ENCODE measurements at regions not wholly inside any gene's neighbourhood (a gene's known extent, or its start where the extent isn't known, plus 50 kb on each side); places are given as distances from the start of the nearest gene placed in this dataset.
A peak's percentile ranks its signal among the peaks of the same experiment; 100 is the strongest.

DNA sequence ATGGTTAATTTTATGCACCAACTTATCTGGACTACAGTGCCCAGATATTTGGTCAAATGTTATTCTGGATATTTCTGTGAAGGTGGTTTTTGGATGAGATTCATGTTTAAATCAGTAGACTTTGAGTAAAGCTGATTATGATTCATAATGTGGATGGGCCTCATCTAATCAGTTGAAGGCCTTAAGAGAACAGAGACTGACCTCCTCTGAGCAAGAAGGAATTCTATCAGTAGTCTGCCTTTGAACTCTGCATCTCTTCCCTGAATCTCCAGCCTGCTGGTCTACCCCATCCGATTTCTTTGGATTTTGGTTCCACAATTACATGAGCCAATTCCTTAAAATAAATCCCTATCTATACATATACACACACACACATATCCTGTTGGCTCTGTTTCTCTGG is 82.8 kb upstream of the MAP4K3 start:
- TF ChIP-seq, protein P1, sequence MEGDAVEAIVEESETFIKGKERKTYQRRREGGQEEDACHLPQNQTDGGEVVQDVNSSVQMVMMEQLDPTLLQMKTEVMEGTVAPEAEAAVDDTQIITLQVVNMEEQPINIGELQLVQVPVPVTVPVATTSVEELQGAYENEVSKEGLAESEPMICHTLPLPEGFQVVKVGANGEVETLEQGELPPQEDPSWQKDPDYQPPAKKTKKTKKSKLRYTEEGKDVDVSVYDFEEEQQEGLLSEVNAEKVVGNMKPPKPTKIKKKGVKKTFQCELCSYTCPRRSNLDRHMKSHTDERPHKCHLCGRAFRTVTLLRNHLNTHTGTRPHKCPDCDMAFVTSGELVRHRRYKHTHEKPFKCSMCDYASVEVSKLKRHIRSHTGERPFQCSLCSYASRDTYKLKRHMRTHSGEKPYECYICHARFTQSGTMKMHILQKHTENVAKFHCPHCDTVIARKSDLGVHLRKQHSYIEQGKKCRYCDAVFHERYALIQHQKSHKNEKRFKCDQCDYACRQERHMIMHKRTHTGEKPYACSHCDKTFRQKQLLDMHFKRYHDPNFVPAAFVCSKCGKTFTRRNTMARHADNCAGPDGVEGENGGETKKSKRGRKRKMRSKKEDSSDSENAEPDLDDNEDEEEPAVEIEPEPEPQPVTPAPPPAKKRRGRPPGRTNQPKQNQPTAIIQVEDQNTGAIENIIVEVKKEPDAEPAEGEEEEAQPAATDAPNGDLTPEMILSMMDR (IDR thresholded peaks at IDR 0.05), result no peak
- no peak for TF ChIP-seq EP300 (IDR thresholded peaks at IDR 0.05)
- TF ChIP-seq POLR2A (IDR thresholded peaks at IDR 0.05), result no peak
- no peak for TF ChIP-seq POLR2AphosphoS5 (IDR thresholded peaks at IDR 0.05)
- H3K36me3 ChIP-seq, result peaks cover 0 to 6% (median 0%) of the 10 kb centered on the region in 4 donors
- DNase-seq, result no peak
- H3K4me3 ChIP-seq, result no peak overlapping the region
- peaks cover 0 to 53% (median 33%) of the 10 kb centered on the region in 4 donors for H3K4me1 ChIP-seq
- intact Hi-C loops (cut with DNase I; ENCODE audit: low total_unique reads), result no loop called here
- peaks cover 0 to 8% (median 6%) of the 10 kb centered on the region in 4 donors for H3K9me3 ChIP-seq
- 91 to 100% (median 93%) methylated on average over 1 of the region's 1 CpG for WGBS, 5 donors
- no peaks in the 10 kb centered on the region for H3K27me3 ChIP-seq
- H3K27ac ChIP-seq, result no peak overlapping the region

DNA sequence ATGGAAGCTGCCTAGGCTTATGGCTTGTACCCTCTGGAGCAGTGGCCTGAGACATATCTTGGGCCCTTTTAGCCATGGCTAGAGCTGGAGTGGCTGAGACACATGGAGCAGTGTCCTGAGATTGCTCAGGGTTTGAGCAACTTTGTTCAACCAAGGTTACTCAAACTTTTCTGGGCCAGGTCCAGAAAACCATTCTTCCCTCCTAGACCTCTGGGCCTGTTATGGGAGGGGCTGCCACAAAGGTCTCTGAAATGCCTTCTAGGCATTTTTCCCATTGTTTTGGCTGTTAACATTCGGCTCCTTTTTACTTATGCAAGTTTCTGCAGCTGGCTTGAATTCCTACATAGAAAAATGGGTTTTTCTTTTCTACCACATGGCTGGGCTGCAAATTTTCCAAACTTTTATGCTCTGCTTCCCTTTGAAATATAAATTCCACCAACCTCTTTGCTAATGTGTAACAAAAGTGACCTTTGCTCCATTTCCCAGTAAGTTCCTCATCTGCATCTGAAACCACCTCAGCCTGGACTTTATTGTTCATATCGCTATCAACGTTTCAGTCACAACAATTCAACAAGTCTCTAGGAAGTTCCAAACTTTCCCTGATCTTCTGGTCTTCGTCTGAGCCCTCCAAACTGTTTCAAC is 84.9 kb upstream of the MAP4K3 start:
- 47 to 66% (median 53%) methylated on average over 4 of the region's 4 CpGs for WGBS, 5 donors
- Histone ChIP-seq H3K27ac (no peak overlapping the region), H3K4me3 (no peak overlapping the region), H3K4me1 (peaks cover 0 to 50% (median 23%) of the 10 kb centered on the region in 4 donors), H3K27me3 (no peaks in the 10 kb centered on the region), H3K36me3 (peaks cover 0 to 6% (median 0%) of the 10 kb centered on the region in 4 donors), H3K9me3 (peaks cover 0 to 8% (median 6%) of the 10 kb centered on the region in 4 donors)
- no peak for TF ChIP-seq POLR2A (IDR thresholded peaks at IDR 0.05)
- no peak for TF ChIP-seq POLR2AphosphoS5 (IDR thresholded peaks at IDR 0.05)
- TF ChIP-seq, protein P1 (IDR thresholded peaks at IDR 0.05), result no peak
- TF ChIP-seq EP300 (IDR thresholded peaks at IDR 0.05), result no peak
- intact Hi-C loops (cut with DNase I; ENCODE audit: low total_unique reads), result no loop called here
- no peak for DNase-seq

DNA sequence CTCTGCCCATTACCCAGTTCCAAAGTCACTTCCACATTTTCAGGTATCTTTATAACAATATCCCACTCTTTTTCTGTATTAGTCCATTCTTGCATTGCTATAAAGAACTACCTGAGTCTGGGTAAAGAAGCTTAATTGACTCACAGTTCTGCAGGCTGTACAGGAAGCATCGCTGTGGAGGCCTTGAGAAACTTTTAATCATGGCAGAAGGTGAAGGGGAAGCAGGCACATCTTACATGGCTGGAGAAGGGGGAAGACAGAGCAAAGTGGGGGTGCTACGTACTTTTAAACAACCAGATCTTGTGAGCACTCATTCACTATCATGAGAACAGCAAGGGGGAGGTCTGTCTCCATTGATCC is 85.4 kb upstream of the MAP4K3 start:
- TF ChIP-seq EP300 (IDR thresholded peaks at IDR 0.05), result no peak
- TF ChIP-seq, protein P1 (IDR thresholded peaks at IDR 0.05), result no peak
- no peak for DNase-seq

DNA sequence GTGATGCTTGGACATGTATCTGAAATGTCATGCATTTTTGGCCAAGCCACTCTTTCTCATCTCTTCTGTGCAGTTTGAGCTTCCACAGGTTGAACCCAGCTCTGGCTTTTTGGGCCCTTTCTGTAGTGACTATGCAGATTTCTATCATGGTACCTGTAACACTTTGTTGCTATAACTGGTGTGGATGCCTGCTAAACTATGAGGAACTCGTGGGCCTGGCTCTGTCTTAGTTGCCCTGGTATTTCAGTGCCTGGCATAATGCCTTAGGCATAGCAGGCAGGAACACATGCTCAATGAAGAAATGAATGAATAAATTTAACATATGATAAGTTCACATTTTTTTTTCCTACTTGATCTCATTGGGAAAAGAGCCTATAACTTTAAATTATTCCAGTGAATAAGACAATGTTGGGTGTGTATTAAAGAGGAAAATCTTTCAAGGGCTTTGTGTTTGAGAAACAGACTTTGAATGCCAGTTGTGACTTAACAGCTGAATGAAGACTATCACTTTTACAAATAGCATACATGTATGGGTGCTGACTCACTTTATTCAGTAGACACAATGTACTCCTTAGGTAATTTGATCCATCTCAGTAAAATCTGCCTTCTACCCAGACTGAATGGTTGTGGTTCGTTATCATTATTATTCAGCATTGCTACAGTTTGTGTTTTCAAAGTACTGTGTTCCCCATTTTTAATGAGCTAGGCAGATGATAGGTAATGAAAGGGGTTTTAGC is 86.4 kb upstream of the MAP4K3 start:
- no peak overlapping the region for H3K4me3 ChIP-seq
- no peak for DNase-seq
- peaks cover 0 to 8% (median 6%) of the 10 kb centered on the region in 4 donors for H3K9me3 ChIP-seq
- peak overlapping the region in 1 of 5 donors; percentile 14 for H3K27ac ChIP-seq
- peaks cover 0 to 40% (median 14%) of the 10 kb centered on the region in 4 donors for H3K4me1 ChIP-seq
- H3K36me3 ChIP-seq, result peaks cover 0 to 6% (median 0%) of the 10 kb centered on the region in 4 donors
- H3K27me3 ChIP-seq, result no peaks in the 10 kb centered on the region
- intact Hi-C loops (cut with DNase I; ENCODE audit: low total_unique reads), result no loop called here
- WGBS, 5 donors, result 58 to 84% (median 70%) methylated on average over 2 of the region's 2 CpGs
- TF ChIP-seq, protein P1 (IDR thresholded peaks at IDR 0.05), result no peak
- TF ChIP-seq POLR2AphosphoS5 (IDR thresholded peaks at IDR 0.05) (no peak), POLR2A (IDR thresholded peaks at IDR 0.05) (no peak), EP300 (IDR thresholded peaks at IDR 0.05) (no peak)

More for the DNA sequence above, 85.4 kb upstream of the MAP4K3 start:
- Histone ChIP-seq H3K4me3 (no peak overlapping the region), H3K36me3 (peaks cover 0 to 6% (median 0%) of the 10 kb centered on the region in 4 donors), H3K27me3 (no peaks in the 10 kb centered on the region), H3K9me3 (peaks cover 0 to 8% (median 6%) of the 10 kb centered on the region in 4 donors), H3K27ac (no peak overlapping the region), H3K4me1 (peaks cover 0 to 45% (median 18%) of the 10 kb centered on the region in 4 donors)
- WGBS, 5 donors, result 79 to 99% (median 96%) methylated on average over 2 of the region's 2 CpGs
- intact Hi-C loops (cut with DNase I; ENCODE audit: low total_unique reads), result no loop called here

Measured in stomach (tissue), 8 donors.